GM20000 (cell line): ENCODE measurements at regions not wholly inside any gene's neighbourhood (a gene's known extent, or its start where the extent isn't known, plus 50 kb on each side); places are given as distances from the start of the nearest gene placed in this dataset.

Source experiments
- DNase-seq: peaks from one replicate; pipeline ENCODE4 v3.0.0; 2012; ENCODE audit warnings: low spot score
- TF ChIP-seq, protein P1 (sequence below): IDR thresholded peaks from 2 replicates; pipeline ENCODE4 v1.5.1; 2012; ENCODE audit warnings: mild to moderate bottlenecking, control low read depth; ENCODE audit errors: extremely low read depth, missing control alignments

DNA sequence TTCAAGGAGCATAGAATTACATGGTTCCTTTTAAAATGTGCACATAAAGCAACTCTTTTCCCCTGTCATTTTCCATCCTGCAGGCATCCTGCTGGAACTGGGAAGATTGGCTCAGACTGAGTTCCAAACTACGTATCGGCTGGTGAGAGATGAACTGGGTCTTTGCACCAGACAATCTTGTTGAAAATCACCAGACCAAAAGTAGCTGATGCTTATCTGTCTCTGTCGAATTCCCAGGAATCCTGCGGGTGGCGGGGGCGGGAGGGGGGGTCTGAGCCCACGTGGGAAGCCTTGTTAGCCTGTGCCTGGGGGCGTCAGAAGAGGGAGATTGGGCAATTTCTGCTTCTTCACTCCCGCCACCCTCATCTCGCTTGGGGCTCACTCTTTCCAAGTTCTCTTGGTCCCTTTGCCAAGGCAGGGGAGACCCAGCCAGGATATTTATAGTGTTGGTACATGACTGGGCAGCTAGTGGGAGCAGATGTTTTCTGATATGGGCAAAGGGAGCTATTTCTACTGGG is 90.1 kb upstream of the SLC25A33 start:
- no peak for DNase-seq
- TF ChIP-seq, protein P1, sequence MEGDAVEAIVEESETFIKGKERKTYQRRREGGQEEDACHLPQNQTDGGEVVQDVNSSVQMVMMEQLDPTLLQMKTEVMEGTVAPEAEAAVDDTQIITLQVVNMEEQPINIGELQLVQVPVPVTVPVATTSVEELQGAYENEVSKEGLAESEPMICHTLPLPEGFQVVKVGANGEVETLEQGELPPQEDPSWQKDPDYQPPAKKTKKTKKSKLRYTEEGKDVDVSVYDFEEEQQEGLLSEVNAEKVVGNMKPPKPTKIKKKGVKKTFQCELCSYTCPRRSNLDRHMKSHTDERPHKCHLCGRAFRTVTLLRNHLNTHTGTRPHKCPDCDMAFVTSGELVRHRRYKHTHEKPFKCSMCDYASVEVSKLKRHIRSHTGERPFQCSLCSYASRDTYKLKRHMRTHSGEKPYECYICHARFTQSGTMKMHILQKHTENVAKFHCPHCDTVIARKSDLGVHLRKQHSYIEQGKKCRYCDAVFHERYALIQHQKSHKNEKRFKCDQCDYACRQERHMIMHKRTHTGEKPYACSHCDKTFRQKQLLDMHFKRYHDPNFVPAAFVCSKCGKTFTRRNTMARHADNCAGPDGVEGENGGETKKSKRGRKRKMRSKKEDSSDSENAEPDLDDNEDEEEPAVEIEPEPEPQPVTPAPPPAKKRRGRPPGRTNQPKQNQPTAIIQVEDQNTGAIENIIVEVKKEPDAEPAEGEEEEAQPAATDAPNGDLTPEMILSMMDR: no peak

DNA sequence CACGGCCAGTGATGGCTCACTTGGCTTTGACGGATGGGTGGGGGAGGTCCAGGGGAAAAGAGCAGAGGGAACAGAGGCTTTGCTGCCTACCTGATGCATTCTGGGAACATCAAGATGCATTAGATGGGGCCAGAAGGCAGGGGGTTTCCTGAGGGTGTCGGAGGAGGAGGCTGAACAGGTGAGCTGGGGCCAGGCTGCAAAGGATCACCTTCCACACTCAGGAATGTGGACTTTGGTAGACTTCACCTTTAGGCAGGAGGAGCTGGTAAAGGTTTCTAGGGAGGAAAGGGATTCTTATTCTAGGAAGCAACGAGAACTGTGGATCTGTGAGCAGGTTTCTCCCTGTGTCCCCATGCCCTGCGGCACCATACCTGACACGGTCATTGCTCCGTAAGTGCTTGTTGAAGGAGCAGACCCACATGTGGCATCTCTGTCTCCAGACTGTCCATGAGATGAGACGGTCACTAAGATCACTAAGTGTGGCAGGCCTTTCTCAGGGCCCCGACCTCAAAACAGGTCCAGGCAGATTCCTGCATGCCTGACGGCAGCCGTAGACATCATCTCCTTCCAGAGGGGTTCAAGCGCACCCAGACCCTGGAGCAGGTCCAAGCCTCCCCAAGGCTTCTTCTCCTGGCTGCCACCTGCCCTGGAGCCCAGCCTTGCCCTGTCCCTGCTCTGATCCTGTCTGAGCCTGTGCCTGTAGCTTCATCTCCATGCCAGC is 89.1 kb upstream of the SLC25A33 start:
- no peak for DNase-seq
- TF ChIP-seq, protein P1: no peak

DNA sequence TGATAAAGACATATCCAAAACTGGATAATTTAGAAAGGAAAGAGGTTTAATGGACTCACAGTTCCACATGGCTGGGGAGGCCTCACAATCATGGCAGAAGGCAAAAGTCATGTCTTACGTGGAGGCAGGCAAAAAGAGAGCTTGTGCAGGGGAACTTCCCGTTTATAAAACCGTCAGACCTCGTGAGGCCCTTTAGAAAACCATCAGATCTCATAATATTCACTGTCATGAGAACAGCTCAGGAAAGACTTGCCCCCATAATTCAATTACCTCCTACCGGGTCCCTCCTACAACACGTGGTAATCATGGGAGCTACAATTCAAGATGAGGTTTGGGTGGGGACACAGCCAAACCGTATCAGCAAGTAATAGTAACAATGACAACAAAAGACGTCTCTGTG is 88.2 kb upstream of the SLC25A33 start:
- no peak for DNase-seq
- TF ChIP-seq, protein P1: no peak

DNA sequence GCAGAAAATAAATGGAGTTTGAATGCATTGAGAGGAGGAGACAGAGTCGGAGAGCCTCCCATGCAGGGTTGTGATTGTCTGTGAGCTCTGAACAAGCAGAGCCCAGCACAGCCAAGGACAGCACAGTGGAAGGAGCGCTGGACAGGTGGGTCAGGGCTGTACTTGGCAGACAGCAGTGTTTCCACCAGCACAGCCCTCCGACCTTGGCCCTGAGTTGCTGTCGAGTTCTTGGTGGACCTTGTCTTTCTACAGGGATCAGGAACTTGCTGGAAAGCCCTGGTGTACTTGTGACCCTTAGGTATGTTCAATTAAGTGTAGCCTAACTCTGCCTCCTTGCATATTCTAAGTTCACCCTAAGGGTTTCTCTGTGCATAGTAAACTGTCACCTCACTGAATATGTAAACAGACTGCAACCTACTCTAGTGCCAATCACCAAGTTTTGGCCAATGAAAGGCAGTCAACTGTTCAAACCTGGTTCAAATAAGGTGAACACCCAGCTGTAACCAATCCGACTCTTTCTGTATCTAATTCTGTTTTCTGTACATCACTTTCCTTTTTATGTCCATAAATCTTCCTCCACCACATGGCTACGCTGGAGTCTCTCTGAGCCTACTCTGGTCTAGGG is 86.6 kb upstream of the SLC25A33 start:
- TF ChIP-seq, protein P1: no peak
- DNase-seq: no peak

DNA sequence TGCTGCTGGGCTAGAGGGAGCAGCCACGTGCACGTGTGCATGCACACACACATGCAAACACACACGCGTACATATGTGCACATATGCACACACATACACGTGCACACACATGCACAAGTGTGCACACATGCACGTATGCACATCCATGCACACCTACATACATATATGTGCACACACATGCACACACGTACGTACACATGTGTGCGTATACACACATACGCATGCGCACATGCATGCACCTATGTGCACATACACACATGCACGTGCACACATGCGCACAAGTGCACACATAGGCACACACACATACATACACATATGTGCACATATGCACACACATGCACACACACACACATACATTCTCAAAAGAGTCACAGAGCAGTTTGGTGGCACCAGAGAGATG is 85.9 kb upstream of the SLC25A33 start:
- no peak for DNase-seq
- TF ChIP-seq, protein P1: no peak

DNA sequence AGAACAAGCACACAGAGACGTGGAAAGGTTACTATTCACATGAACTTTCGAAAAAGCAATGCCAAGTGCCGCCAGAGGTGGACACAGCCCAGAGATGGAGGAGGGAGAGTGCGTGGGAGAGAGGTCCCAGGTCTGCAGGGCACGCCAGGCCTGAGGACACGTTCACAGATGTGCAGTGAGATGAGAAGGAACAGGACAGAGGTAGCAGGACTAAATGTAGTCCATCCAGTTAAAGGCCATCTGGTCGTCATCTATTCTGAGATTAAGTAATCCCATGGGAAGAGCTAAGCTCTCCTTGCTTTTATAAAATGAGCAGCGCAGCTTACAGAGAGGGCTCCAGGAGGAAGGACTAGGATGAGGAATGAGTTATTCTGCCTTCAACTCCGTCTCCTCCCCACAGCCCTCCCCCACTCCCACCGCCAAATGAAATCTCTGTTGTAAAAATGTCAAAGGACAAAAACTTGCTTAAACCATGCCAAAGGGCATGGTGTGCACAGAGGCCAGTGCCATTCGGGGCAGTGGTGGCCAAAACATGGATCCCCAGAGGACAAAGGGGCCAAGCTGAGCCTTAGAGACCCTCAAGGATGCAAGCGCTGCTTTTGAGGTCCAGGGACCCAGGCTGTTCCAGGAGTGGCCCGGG is 85.4 kb upstream of the SLC25A33 start:
- TF ChIP-seq, protein P1: no peak
- no peak for DNase-seq

DNA sequence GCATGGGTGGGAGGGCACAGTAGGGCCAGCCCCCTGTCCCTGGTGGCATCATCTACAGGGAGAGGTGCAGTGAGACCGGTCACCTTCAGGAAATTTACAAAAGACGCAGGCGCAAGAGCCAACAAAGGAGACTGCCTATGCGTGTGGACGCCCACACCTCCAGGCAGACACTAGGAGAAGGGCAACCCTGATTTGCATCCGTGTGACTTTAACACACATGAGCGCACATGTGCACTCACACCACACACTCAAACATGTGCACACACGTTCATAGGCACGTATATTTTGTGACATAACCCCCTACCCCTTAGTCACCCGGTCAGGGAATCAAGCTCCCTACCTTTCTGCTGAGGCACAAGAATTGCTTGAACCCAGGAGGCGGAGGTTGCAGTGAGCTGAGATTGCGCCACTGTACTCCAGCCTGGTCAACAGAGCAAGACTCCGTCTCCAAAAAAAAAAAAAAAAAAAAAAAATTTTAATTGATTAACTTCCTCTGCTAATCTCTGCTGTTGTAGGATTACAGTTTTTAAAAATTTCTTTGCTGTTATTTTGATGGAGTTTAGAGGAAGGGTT is 84.7 kb upstream of the SLC25A33 start:
- TF ChIP-seq, protein P1: no peak
- DNase-seq: no peak
